GM12878 (cell line): ENCODE measurements at regions not wholly inside any gene's neighbourhood (a gene's known extent, or its start where the extent isn't known, plus 50 kb on each side); places are given as distances from the start of the nearest gene placed in this dataset.

ENCODE experiments used
- ATAC-seq: fragments of 200-7000 bp; cut with Tn5 transposase; 3 replicates; pipeline ENCODE4 v1.9.1; 2020; ENCODE audit warnings: mild to moderate bottlenecking, moderate library complexity
- BruUV-seq: library from RNA; stranded (reverse); fragments of 400-500 nt; replicated peaks from 2 replicates; lab custom pipeline; 2021; lab: Mats Ljungman, UMichigan
- CTCF ChIA-PET: fragments of 300-600 bp; sonication (Branson Sonifier 250); formaldehyde crosslinking; extraction: SDS; loops from one replicate; lab custom pipeline; 2021; ENCODE audit warnings: inconsistent platforms; lab: Yijun Ruan, JAX
- POLR2A ChIA-PET: fragments of 350-600 bp; formaldehyde crosslinking; extraction: SDS; loops from one replicate; lab custom pipeline; 2021; ENCODE audit warnings: inconsistent platforms; lab: Charles Lee
- RAD21 ChIA-PET: fragments of 300-600 bp; sonication (Branson Sonifier 250); formaldehyde crosslinking; loops from one replicate; lab custom pipeline; 2023; ENCODE audit warnings: antibody characterized with exemption; ENCODE audit not compliant: unreplicated experiment; lab: Charles Lee
- SMC1A ChIA-PET: fragments of 300-600 bp; sonication (Branson Sonifier 250); formaldehyde crosslinking; loops from one replicate; lab custom pipeline; 2023; ENCODE audit not compliant: unreplicated experiment, uncharacterized antibody; lab: Charles Lee
- DNase-seq: peaks from one replicate; pipeline ENCODE4 v3.0.0-alpha.2; 2011; ENCODE audit warnings: low read depth, low spot score
- FAIRE-seq: peaks from 3 replicates; lab custom pipeline; 2011; peaks lifted over from hg19 to GRCh38; lab: Jason Lieb, UNC
- H2AFZ ChIP-seq: 2 replicates; pipeline ENCODE4 v1.6.0; 2011; ENCODE audit warnings: low read depth, low read length, control low read depth; ENCODE audit not compliant: control insufficient read depth
- H3K27ac ChIP-seq: 2 replicates; pipeline ENCODE4 v1.5.1; 2011; ENCODE audit warnings: control low read depth; ENCODE audit not compliant: control insufficient read depth, insufficient read depth
- H3K27me3 ChIP-seq, 2 experiments: replicated peaks in 1 of 2; 2 replicates each; pipeline versions ENCODE4 v1.6.0 to v1.6.1; 2011; ENCODE audit warnings: low read length in 1 of 2; ENCODE audit not compliant: control insufficient read depth in 2 of 2, insufficient read depth in 2 of 2
- H3K36me3 ChIP-seq, 2 experiments: 2 replicates each; pipeline ENCODE4 v1.5.1; 2011; ENCODE audit warnings: low read length in 1 of 2; ENCODE audit not compliant: control insufficient read depth in 2 of 2, insufficient read depth in 2 of 2
- H3K4me1 ChIP-seq: 2 replicates; pipeline ENCODE4 v1.6.1; 2011; ENCODE audit warnings: mild to moderate bottlenecking, low read length, moderate library complexity, mixed read lengths; ENCODE audit not compliant: control insufficient read depth, insufficient read depth
- H3K4me2 ChIP-seq: 2 replicates; pipeline ENCODE4 v1.6.0; 2011; ENCODE audit warnings: control low read depth; ENCODE audit not compliant: control insufficient read depth, insufficient read depth
- H3K4me3 ChIP-seq: fragments of 200-600 bp; sonication (generic); 2 replicates; pipeline ENCODE4 v1.5.1; 2016
- H3K79me2 ChIP-seq: 2 replicates; pipeline ENCODE4 v1.6.0; 2011; ENCODE audit warnings: low read length; ENCODE audit not compliant: control insufficient read depth, insufficient read depth
- H3K9ac ChIP-seq: 2 replicates; pipeline ENCODE4 v1.8.0; 2011; ENCODE audit warnings: low read length, control low read depth, mixed read lengths; ENCODE audit not compliant: control insufficient read depth, insufficient read depth
- H3K9me3 ChIP-seq: replicated peaks from 3 replicates; pipeline ENCODE4 v1.5.1; 2011; ENCODE audit warnings: mild to moderate bottlenecking, low read length; ENCODE audit not compliant: control insufficient read depth, insufficient read depth
- H4K20me1 ChIP-seq: 2 replicates; pipeline ENCODE4 v1.6.0; 2011; ENCODE audit not compliant: control insufficient read depth, insufficient read depth
- BCL11A ChIP-seq: IDR thresholded peaks from 2 replicates; pipeline ENCODE4 v1.6.1; 2011; ENCODE audit warnings: low read depth, low read length
- CREB1 ChIP-seq: IDR thresholded peaks from 2 replicates; pipeline ENCODE4 v1.6.1; 2012; ENCODE audit warnings: low read depth, mild to moderate bottlenecking, inconsistent platforms
- DPF2 ChIP-seq: fragments of 450-650 bp; IDR thresholded peaks from 2 replicates; pipeline ENCODE4 v1.6.1; 2017; ENCODE audit warnings: mild to moderate bottlenecking
- MTA3 ChIP-seq: IDR thresholded peaks from 2 replicates; pipeline ENCODE4 v1.6.1; 2012; ENCODE audit warnings: low read length, inconsistent platforms, borderline replicate concordance
- NR2C2 ChIP-seq: IDR thresholded peaks from 2 replicates; pipeline ENCODE4 v1.6.1; 2011; ENCODE audit warnings: borderline replicate concordance, low read depth; ENCODE audit not compliant: control insufficient read depth, insufficient read length
- NRF1 ChIP-seq: conservative IDR thresholded peaks from 2 replicates; pipeline ENCODE4 v1.6.1; 2011; ENCODE audit warnings: mild to moderate bottlenecking, low read depth, low read length, improper control_type of control experiment
- PML ChIP-seq: IDR thresholded peaks from 2 replicates; pipeline ENCODE4 v1.6.1; 2012; ENCODE audit warnings: low read length, inconsistent platforms
- POLR2AphosphoS2 ChIP-seq: IDR thresholded peaks from 2 replicates; pipeline ENCODE4 v1.6.1; 2011; ENCODE audit warnings: low read depth, mild to moderate bottlenecking, low read length, improper control_type of control experiment, moderate library complexity
- SIX5 ChIP-seq: IDR thresholded peaks from 2 replicates; pipeline ENCODE4 v1.6.1; 2011; ENCODE audit warnings: mild to moderate bottlenecking, low read depth, low read length, moderate library complexity; ENCODE audit not compliant: severe bottlenecking
- SMARCA5 ChIP-seq: fragments of 450-650 bp; IDR thresholded peaks from 2 replicates; pipeline ENCODE4 v1.6.1; 2017; ENCODE audit warnings: mild to moderate bottlenecking
- SREBF2 ChIP-seq: IDR thresholded peaks from 2 replicates; pipeline ENCODE4 v1.6.1; 2012; ENCODE audit warnings: mild to moderate bottlenecking, low read length
- SRF ChIP-seq, 2 experiments: IDR thresholded peaks; 2 replicates each; pipeline ENCODE4 v1.6.1; 2011; ENCODE audit warnings: low read depth in 2 of 2, low read length in 2 of 2, mild to moderate bottlenecking in 1 of 2, moderate library complexity in 1 of 2
- TCF7 ChIP-seq: IDR thresholded peaks from 2 replicates; pipeline ENCODE4 v1.6.1; 2014; ENCODE audit warnings: antibody characterized with exemption, borderline replicate concordance
- ZNF622 ChIP-seq: fragments of 450-650 bp; IDR thresholded peaks from 2 replicates; pipeline ENCODE4 v1.6.1; 2017; ENCODE audit warnings: mild to moderate bottlenecking, inconsistent platforms
- WGBS: methylation state at CpG from one replicate; pipeline ENCODE4 v1.1.6; 2016; ENCODE audit warnings: low lambda C conversion rate; ENCODE audit not compliant: insufficient replicate concordance, insufficient coverage; ENCODE audit errors: missing lambda C conversion rate; 5-methylcytosine and 5-hydroxymethylcytosine counted together
- in situ Hi-C: fragments of 300-500 bp; cut with MboI; formaldehyde crosslinking; loops from 9 replicates; pipeline ENCODE4 v1.14.3; 2018; ENCODE audit warnings: mixed read lengths
- intact Hi-C: fragments of 100-400 bp; cut with micrococcal nuclease; formaldehyde crosslinking; loops from one replicate; pipeline ENCODE4 v1.14.2; 2022; ENCODE audit not compliant: unreplicated experiment
- TF ChIP-seq, protein P1 (sequence below): IDR thresholded peaks from 2 replicates; pipeline ENCODE4 v1.6.1; 2012; ENCODE audit warnings: low read depth, low read length, improper control_type of control experiment
- TF ChIP-seq, protein P2 (sequence below): IDR thresholded peaks from 2 replicates; pipeline ENCODE4 v1.6.1; 2012; ENCODE audit warnings: improper control_type of control experiment, low read depth, low read length; ENCODE audit not compliant: insufficient replicate concordance
- TF ChIP-seq, protein P3 (sequence below): fragments of 450-650 bp; IDR thresholded peaks from 2 replicates; pipeline ENCODE4 v1.6.1; 2018; ENCODE audit warnings: borderline replicate concordance, mild to moderate bottlenecking; ENCODE audit not compliant: partially characterized antibody

- intact Hi-C loops (no loop called here), in situ Hi-C loops (no loop called here)
- FAIRE-seq (no peak), ATAC-seq (no peak), DNase-seq (no peak)
- no peak overlapping the region for H3K4me3 ChIP-seq
- no peaks in the 10 kb centered on the region for H3K79me2 ChIP-seq
- no peaks in the 10 kb centered on the region for H3K36me3 ChIP-seq
- CTCF ChIA-PET: interaction anchor here (0.5 kb wide), 1 partner anchor 150 kb away, joined by 3 read pairs; no protein-coding TSS in a partner anchor
- H3K27ac ChIP-seq: no peak overlapping the region
- H3K27me3 ChIP-seq: no peaks in the 10 kb centered on the region
- RAD21 ChIA-PET: no interaction called here
- SMC1A ChIA-PET: no interaction called here
- 0 out of 2 replicates have a peak, but pooled peaks cover 4% of the 10 kb centered on the region for H3K4me1 ChIP-seq
- no peaks in the 10 kb centered on the region for H4K20me1 ChIP-seq
- 0 out of 2 replicates have a peak overlapping the region, but pooled peaks have one; percentile 25 for H3K4me2 ChIP-seq
- POLR2A ChIA-PET: no interaction called here
- BruUV-seq: no TSS peak
- no peak overlapping the region for H3K9ac ChIP-seq
- peaks cover 3% of the 10 kb centered on the region; the same call in 2 of the 3 replicates for H3K9me3 ChIP-seq
- WGBS: 58% methylated on average over 17 of the region's 20 CpGs
- no peak overlapping the region for H2AFZ ChIP-seq
- TF ChIP-seq NR2C2 (no peak), PML (no peak), SREBF2 (no peak), ZNF622 (no peak), MTA3 (no peak), TCF7 (no peak), SIX5 (no peak), SRF (IDR thresholded peaks at IDR 0.05; ENCODE audit: low read depth in 2 of 2, low read length in 2 of 2) (no peak), BCL11A (no peak), NRF1 (no peak), POLR2AphosphoS2 (no peak), DPF2 (no peak), SMARCA5 (no peak), CREB1 (no peak)
- TF ChIP-seq, protein P1, sequence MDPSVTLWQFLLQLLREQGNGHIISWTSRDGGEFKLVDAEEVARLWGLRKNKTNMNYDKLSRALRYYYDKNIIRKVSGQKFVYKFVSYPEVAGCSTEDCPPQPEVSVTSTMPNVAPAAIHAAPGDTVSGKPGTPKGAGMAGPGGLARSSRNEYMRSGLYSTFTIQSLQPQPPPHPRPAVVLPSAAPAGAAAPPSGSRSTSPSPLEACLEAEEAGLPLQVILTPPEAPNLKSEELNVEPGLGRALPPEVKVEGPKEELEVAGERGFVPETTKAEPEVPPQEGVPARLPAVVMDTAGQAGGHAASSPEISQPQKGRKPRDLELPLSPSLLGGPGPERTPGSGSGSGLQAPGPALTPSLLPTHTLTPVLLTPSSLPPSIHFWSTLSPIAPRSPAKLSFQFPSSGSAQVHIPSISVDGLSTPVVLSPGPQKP: no peak
- TF ChIP-seq, protein P2, sequence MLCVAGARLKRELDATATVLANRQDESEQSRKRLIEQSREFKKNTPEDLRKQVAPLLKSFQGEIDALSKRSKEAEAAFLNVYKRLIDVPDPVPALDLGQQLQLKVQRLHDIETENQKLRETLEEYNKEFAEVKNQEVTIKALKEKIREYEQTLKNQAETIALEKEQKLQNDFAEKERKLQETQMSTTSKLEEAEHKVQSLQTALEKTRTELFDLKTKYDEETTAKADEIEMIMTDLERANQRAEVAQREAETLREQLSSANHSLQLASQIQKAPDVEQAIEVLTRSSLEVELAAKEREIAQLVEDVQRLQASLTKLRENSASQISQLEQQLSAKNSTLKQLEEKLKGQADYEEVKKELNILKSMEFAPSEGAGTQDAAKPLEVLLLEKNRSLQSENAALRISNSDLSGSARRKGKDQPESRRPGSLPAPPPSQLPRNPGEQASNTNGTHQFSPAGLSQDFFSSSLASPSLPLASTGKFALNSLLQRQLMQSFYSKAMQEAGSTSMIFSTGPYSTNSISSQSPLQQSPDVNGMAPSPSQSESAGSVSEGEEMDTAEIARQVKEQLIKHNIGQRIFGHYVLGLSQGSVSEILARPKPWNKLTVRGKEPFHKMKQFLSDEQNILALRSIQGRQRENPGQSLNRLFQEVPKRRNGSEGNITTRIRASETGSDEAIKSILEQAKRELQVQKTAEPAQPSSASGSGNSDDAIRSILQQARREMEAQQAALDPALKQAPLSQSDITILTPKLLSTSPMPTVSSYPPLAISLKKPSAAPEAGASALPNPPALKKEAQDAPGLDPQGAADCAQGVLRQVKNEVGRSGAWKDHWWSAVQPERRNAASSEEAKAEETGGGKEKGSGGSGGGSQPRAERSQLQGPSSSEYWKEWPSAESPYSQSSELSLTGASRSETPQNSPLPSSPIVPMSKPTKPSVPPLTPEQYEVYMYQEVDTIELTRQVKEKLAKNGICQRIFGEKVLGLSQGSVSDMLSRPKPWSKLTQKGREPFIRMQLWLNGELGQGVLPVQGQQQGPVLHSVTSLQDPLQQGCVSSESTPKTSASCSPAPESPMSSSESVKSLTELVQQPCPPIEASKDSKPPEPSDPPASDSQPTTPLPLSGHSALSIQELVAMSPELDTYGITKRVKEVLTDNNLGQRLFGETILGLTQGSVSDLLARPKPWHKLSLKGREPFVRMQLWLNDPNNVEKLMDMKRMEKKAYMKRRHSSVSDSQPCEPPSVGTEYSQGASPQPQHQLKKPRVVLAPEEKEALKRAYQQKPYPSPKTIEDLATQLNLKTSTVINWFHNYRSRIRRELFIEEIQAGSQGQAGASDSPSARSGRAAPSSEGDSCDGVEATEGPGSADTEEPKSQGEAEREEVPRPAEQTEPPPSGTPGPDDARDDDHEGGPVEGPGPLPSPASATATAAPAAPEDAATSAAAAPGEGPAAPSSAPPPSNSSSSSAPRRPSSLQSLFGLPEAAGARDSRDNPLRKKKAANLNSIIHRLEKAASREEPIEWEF: no peak
- TF ChIP-seq, protein P3, sequence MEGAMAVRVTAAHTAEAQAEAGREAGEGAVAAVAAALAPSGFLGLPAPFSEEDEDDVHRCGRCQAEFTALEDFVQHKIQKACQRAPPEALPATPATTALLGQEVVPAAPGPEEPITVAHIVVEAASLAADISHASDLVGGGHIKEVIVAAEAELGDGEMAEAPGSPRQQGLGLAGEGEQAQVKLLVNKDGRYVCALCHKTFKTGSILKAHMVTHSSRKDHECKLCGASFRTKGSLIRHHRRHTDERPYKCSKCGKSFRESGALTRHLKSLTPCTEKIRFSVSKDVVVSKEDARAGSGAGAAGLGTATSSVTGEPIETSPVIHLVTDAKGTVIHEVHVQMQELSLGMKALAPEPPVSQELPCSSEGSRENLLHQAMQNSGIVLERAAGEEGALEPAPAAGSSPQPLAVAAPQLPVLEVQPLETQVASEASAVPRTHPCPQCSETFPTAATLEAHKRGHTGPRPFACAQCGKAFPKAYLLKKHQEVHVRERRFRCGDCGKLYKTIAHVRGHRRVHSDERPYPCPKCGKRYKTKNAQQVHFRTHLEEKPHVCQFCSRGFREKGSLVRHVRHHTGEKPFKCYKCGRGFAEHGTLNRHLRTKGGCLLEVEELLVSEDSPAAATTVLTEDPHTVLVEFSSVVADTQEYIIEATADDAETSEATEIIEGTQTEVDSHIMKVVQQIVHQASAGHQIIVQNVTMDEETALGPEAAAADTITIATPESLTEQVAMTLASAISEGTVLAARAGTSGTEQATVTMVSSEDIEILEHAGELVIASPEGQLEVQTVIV: no peak
Observed at GRCh38 chr7:157477550-157478212, 140.9 kb downstream of the DNAJB6 start.
